Right atrium auricular region (tissue), 2 donors: ENCODE measurements at regions not wholly inside any gene's neighbourhood (a gene's known extent, or its start where the extent isn't known, plus 50 kb on each side); places are given as distances from the start of the nearest gene placed in this dataset.

Source experiments
- DNase-seq: peaks from one replicate; pipeline ENCODE4 v3.0.0-alpha.2; 2019; ENCODE audit warnings: low spot score
- H3K27ac ChIP-seq, 2 donors: fragments of 200-600 bp; sonication (generic); 1 replicate in 1 of 2; 2 replicates in 1 of 2; pipeline ENCODE4 v1.5.1; 2016 to 2019
- H3K27me3 ChIP-seq, 2 donors: fragments of 200-600 bp; sonication (generic); one replicate each; pipeline versions ENCODE4 v1.5.1 to v1.6.0; 2017 to 2019
- H3K36me3 ChIP-seq: fragments of 200-600 bp; sonication (generic); one replicate; pipeline ENCODE4 v1.5.1; 2016
- H3K4me1 ChIP-seq, 2 donors: fragments of 200-600 bp; sonication (generic); one replicate each; pipeline versions ENCODE4 v1.5.1 to v1.6.0; 2017 to 2019
- H3K4me3 ChIP-seq, 2 donors: fragments of 200-600 bp; sonication (generic); 1 replicate in 1 of 2; 2 replicates in 1 of 2; pipeline ENCODE4 v1.5.1; 2017 to 2019; ENCODE audit warnings: mild to moderate bottlenecking in 1 of 2, moderate library complexity in 1 of 2
- H3K9me3 ChIP-seq, 2 donors: fragments of 200-600 bp; sonication (generic); one replicate each; pipeline ENCODE4 v1.5.1; 2019
- CTCF ChIP-seq, 2 donors: fragments of 200-600 bp; sonication (generic); IDR thresholded peaks; one replicate each; pipeline ENCODE4 v1.5.1; 2019; ENCODE audit warnings: antibody characterized with exemption in 2 of 2

GRCh38 chr5:81879936-81880335, 91.9 kb upstream of the ATG10 start:
- no peaks in the 10 kb centered on the region for H3K27me3 ChIP-seq
- no peak overlapping the region for H3K4me3 ChIP-seq
- no peak overlapping the region for H3K27ac ChIP-seq
- no peaks in the 10 kb centered on the region for H3K9me3 ChIP-seq
- no peak for DNase-seq
- no peaks in the 10 kb centered on the region for H3K36me3 ChIP-seq
- H3K4me1 ChIP-seq: no peaks in the 10 kb centered on the region
- TF ChIP-seq CTCF (IDR thresholded peaks at IDR 0.05): no peak

GRCh38 chr5:81878333-81878732, 93.5 kb upstream of the ATG10 start:
- no peak for TF ChIP-seq CTCF (IDR thresholded peaks at IDR 0.05)
- H3K9me3 ChIP-seq: no peaks in the 10 kb centered on the region
- DNase-seq: no peak
- no peak overlapping the region for H3K4me3 ChIP-seq
- no peaks in the 10 kb centered on the region for H3K36me3 ChIP-seq
- H3K27me3 ChIP-seq: no peaks in the 10 kb centered on the region
- no peak overlapping the region for H3K27ac ChIP-seq
- H3K4me1 ChIP-seq: no peaks in the 10 kb centered on the region

GRCh38 chr5:81866994-81867393, 104.8 kb upstream of the ATG10 start:
- peaks cover 0 to 4% of the 10 kb centered on the region in 2 donors for H3K4me1 ChIP-seq
- no peak for TF ChIP-seq CTCF (IDR thresholded peaks at IDR 0.05)
- H3K9me3 ChIP-seq: no peaks in the 10 kb centered on the region
- no peaks in the 10 kb centered on the region for H3K27me3 ChIP-seq
- no peaks in the 10 kb centered on the region for H3K36me3 ChIP-seq
- DNase-seq: no peak
- no peak overlapping the region for H3K4me3 ChIP-seq
- no peak overlapping the region for H3K27ac ChIP-seq

- no peak for DNase-seq
- Histone ChIP-seq H3K4me3 (no peak overlapping the region), H3K27ac (no peak overlapping the region), H3K36me3 (no peaks in the 10 kb centered on the region), H3K4me1 (peaks cover 0 to 12% of the 10 kb centered on the region in 2 donors), H3K27me3 (no peaks in the 10 kb centered on the region), H3K9me3 (no peaks in the 10 kb centered on the region)
- no peak for TF ChIP-seq CTCF (IDR thresholded peaks at IDR 0.05)
Measured at GRCh38 chr5:81860778-81861177, 109.9 kb upstream of the SSBP2 start.

GRCh38 chr5:81859624-81860023, 108.7 kb upstream of the SSBP2 start:
- no peak for DNase-seq
- TF ChIP-seq CTCF (IDR thresholded peaks at IDR 0.05): no peak
- no peaks in the 10 kb centered on the region for H3K36me3 ChIP-seq
- no peak overlapping the region for H3K4me3 ChIP-seq
- peaks cover 0 to 24% of the 10 kb centered on the region in 2 donors for H3K4me1 ChIP-seq
- H3K27me3 ChIP-seq: no peaks in the 10 kb centered on the region
- no peaks in the 10 kb centered on the region for H3K9me3 ChIP-seq
- no peak overlapping the region for H3K27ac ChIP-seq
